AG09319 (cell line): ENCODE measurements at regions not wholly inside any gene's neighbourhood (a gene's known extent, or its start where the extent isn't known, plus 50 kb on each side); places are given as distances from the start of the nearest gene placed in this dataset.

ENCODE experiments used
- DNase-seq: peaks from one replicate; pipeline ENCODE4 v3.0.0-alpha.2; 2010; ENCODE audit warnings: low read depth; ENCODE audit errors: extremely low read depth
- CTCF ChIP-seq: IDR thresholded peaks from 2 replicates; pipeline ENCODE4 v1.5.1; 2011; ENCODE audit warnings: low read depth, mild to moderate bottlenecking, inconsistent platforms, low read length, moderate library complexity

DNA sequence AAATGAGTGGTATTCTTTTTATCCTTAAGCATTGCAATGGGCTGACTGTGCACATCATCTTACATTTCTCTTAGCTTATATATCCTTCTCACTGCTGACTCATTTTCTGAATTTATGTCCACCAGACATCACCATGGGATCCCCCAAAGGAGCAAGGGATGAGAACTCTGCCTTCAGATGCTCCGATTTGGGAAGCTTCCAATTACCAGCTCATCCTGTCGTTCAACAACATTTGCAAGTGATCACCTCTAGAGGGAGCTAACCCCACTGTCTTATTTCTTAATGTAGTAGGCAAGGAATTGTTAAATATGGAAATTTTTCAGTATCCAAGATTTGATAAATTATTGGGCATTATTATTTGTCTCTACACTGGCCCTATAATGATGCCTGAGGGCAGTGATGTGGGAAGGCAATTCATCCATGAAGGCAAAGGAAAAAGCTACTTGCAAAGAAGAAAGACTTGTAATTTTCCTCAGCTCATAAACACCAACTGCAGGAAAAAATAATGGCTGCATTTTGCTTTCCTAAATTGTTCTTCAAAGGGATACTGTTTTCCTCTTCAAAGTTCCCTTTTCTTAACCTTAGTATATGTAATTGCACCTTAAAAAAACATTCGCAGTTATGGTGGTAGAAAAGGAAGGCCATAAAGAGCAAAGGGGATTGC, 102.4 kb upstream of the FSHB start:
- TF ChIP-seq CTCF = peak; percentile 17
- DNase-seq = no peak

DNA sequence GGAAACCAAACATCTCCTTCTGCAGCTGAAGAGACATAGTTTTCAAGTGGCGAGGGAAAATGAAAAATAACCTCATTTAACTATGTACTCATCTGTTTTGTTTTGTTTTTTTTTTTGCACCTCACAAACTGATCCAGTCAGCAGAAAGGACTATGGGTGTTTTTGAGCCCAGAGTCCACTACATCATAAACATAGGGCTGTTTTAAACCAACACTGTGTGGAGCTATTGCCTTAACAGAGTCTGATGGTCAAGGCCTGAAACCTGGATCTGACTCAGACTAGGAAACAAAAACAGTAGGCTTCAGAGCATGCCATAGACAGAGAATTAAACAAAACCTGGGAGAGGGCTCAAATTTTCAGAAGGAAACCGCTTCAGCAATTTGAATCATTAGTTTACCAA, 99.3 kb upstream of the FSHB start:
- DNase-seq = no peak
- no peak for TF ChIP-seq CTCF

DNA sequence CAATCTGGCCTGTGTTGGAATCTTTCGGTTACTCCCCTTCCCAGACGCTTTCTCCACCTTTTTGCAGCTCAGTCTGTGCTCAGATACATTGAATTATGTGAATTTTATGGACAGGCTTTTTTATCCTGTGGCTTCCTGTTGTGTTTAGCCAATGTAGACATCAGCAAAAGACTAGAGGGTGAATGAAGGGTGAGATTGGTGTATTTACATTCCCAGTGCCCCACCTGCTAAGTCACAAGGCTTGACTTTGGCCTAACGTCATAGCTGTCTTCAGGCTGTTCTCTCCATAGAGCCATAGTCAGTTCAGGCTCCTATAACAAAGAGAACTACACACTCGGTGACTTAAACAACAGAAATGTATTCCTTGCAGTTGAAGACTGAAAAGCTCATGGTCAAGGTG, 97.5 kb upstream of the FSHB start:
- TF ChIP-seq CTCF = no peak
- DNase-seq = no peak

- no peak for DNase-seq
- peak; percentile 57 for TF ChIP-seq CTCF
These were observed 87.6 kb upstream of the FSHB start for GRCh38 chr11:30143098-30143705.

GRCh38 chr11:30147293-30147692, 83.5 kb upstream of the FSHB start:
- no peak for DNase-seq
- TF ChIP-seq CTCF = no peak

GRCh38 chr11:30149998-30150397, 80.8 kb upstream of the FSHB start:
- TF ChIP-seq CTCF = no peak
- no peak for DNase-seq

DNA sequence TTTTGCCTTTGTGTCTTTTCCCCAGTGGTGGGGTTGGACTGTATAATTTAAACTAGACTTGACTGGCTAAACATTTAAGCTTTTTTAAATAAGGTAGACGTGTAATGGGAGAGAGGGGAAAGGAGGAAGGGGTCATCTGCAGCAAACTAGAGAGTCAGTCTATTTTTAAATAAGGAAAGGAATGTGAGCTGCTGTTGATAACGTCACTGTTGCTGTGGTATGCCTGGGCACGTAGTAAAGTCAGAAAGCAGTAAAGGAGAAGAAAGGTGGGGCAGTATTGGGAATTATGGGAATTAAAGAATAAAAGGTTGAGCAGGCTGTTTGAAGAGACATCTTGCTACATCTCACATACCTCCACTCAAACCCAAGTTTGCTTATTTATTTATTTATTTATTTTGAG, 80.4 kb upstream of the FSHB start:
- no peak for TF ChIP-seq CTCF
- no peak for DNase-seq
